HCT116 (cell line): ENCODE measurements at regions not wholly inside any gene's neighbourhood (a gene's known extent, or its start where the extent isn't known, plus 50 kb on each side); places are given as distances from the start of the nearest gene placed in this dataset.
"Not testable (repeated sequence)": the region's sequence is repeated elsewhere in the genome, so short reads cannot be mapped to it uniquely, and the experiment has no call there.

Experiments
- ATAC-seq: fragments of 200-7000 bp; cut with Tn5 transposase; 2 replicates; pipeline ENCODE4 v1.9.1; 2020; ENCODE audit warnings: mild to moderate bottlenecking, moderate library complexity
- BruUV-seq: library from RNA; stranded (reverse); fragments of 400-500 nt; replicated peaks from 2 replicates; lab custom pipeline; 2021; lab: Mats Ljungman, UMichigan
- CTCF ChIA-PET: fragments of 300-600 bp; sonication (Branson Sonifier 250); formaldehyde crosslinking; loops from one replicate; lab custom pipeline; 2021; ENCODE audit warnings: antibody characterized with exemption; lab: Charles Lee
- POLR2A ChIA-PET: fragments of 300-600, 350-600 bp; sonication (Branson Sonifier 250); formaldehyde crosslinking; loops from one replicate; lab custom pipeline; 2021; ENCODE audit warnings: antibody characterized with exemption; lab: Charles Lee
- RAD21 ChIA-PET, 2 experiments: fragments of 300-600 bp; sonication (Branson Sonifier 250); formaldehyde crosslinking; loops; one replicate each; lab custom pipeline; 2023; ENCODE audit warnings: low total read pairs in 2 of 2; ENCODE audit not compliant: uncharacterized antibody in 2 of 2, unreplicated experiment in 2 of 2, low non-redundant PET in 1 of 2; lab: Charles Lee
- DNase-seq: peaks from one replicate; pipeline ENCODE4 v3.0.0-alpha.2; 2010; ENCODE audit warnings: low read depth, low spot score
- H2AFZ ChIP-seq: fragments of 200-600 bp; shearing (Covaris generic), sonication (generic); 2 replicates; pipeline ENCODE4 v1.6.1; 2017; ENCODE audit warnings: low read depth, mixed run types, mixed read lengths, antibody characterized with exemption, low read length; ENCODE audit not compliant: poor library complexity, severe bottlenecking
- H3K27ac ChIP-seq: 2 replicates; pipeline ENCODE4 v1.5.1; 2012; ENCODE audit warnings: low read depth, low read length
- H3K27me3 ChIP-seq: fragments of 200-600 bp; sonication (generic); 2 replicates; pipeline ENCODE4 v1.6.1; 2016; ENCODE audit warnings: mixed run types, low read length, mixed read lengths; ENCODE audit not compliant: insufficient read depth
- H3K36me3 ChIP-seq, 2 experiments: fragments of 200-500 bp in 1 of 2; fragments of 200-600 bp in 1 of 2; sonication (Bioruptor generic) in 1 of 2; sonication (generic) in 1 of 2; 2 replicates each; pipeline versions ENCODE4 v1.5.1 to v1.6.1; 2014 to 2016; ENCODE audit warnings: low read length in 2 of 2, inconsistent platforms in 1 of 2, mixed read lengths in 1 of 2, mixed run types in 1 of 2; ENCODE audit not compliant: insufficient read depth in 2 of 2, control insufficient read depth in 1 of 2
- H3K4me1 ChIP-seq, 2 experiments: fragments of 200-600 bp in 1 of 2; sonication (generic) in 1 of 2; 2 replicates each; pipeline versions ENCODE4 v1.5.1 to v1.6.1; 2012 to 2017; ENCODE audit warnings: low read length in 2 of 2, inconsistent platforms in 1 of 2, mild to moderate bottlenecking in 1 of 2, mixed read lengths in 1 of 2, mixed run types in 1 of 2, moderate library complexity in 1 of 2; ENCODE audit not compliant: insufficient read depth in 2 of 2, control insufficient read depth in 1 of 2
- H3K4me2 ChIP-seq: fragments of 200-600 bp; sonication (generic); 2 replicates; pipeline ENCODE4 v1.6.1; 2017; ENCODE audit warnings: mixed run types, low read length, mixed read lengths
- H3K4me3 ChIP-seq, 2 experiments: fragments of 200-600 bp in 1 of 2; sonication (generic) in 1 of 2; replicated peaks in 1 of 2; 2 replicates each; pipeline ENCODE4 v1.5.1; 2011 to 2016; ENCODE audit warnings: low read length in 2 of 2, control low read depth in 1 of 2, low read depth in 1 of 2, mild to moderate bottlenecking in 1 of 2, mixed read lengths in 1 of 2, mixed run types in 1 of 2
- H3K79me2 ChIP-seq: fragments of 200-600 bp; sonication (generic); 2 replicates; pipeline ENCODE4 v1.6.1; 2017; ENCODE audit warnings: mild to moderate bottlenecking, mixed run types, low read length, moderate library complexity, mixed read lengths; ENCODE audit not compliant: insufficient read depth
- H3K9ac ChIP-seq: fragments of 200-600 bp; sonication (generic); 2 replicates; pipeline ENCODE4 v1.6.1; 2016; ENCODE audit warnings: low read length, mixed read lengths
- H3K9me2 ChIP-seq: fragments of 200-600 bp; sonication (generic), shearing (Covaris generic); 2 replicates; pipeline ENCODE4 v1.6.1; 2017; ENCODE audit warnings: mixed run types, mild to moderate bottlenecking, moderate library complexity; ENCODE audit not compliant: insufficient read depth
- H3K9me3 ChIP-seq, 2 experiments: fragments of 200-500 bp in 1 of 2; fragments of 200-600 bp in 1 of 2; sonication (Bioruptor generic) in 1 of 2; sonication (generic) in 1 of 2; 2 replicates each; pipeline ENCODE4 v1.6.1; 2014 to 2017; ENCODE audit warnings: low read length in 2 of 2, mixed read lengths in 2 of 2, inconsistent platforms in 1 of 2, low read depth in 1 of 2, mild to moderate bottlenecking in 1 of 2, mixed run types in 1 of 2, moderate library complexity in 1 of 2; ENCODE audit not compliant: control insufficient read depth in 1 of 2, insufficient read depth in 1 of 2
- H4K20me1 ChIP-seq: fragments of 200-600 bp; sonication (generic), shearing (Covaris generic); 2 replicates; pipeline ENCODE4 v1.6.1; 2017; ENCODE audit warnings: mixed run types, mild to moderate bottlenecking, moderate library complexity; ENCODE audit not compliant: insufficient read depth
- CBX3 ChIP-seq: IDR thresholded peaks from 2 replicates; pipeline ENCODE4 v1.6.1; 2012; ENCODE audit warnings: low read depth
- CEBPB ChIP-seq: IDR thresholded peaks from 2 replicates; pipeline ENCODE4 v1.6.1; 2012; ENCODE audit warnings: low read depth
- EGR1 ChIP-seq: IDR thresholded peaks from 2 replicates; pipeline ENCODE4 v1.6.1; 2012; ENCODE audit warnings: low read depth
- ELF1 ChIP-seq: IDR thresholded peaks from 2 replicates; pipeline ENCODE4 v1.6.1; 2012; ENCODE audit warnings: low read depth, borderline replicate concordance
- EZH2 ChIP-seq: fragments of 200-600 bp; sonication (generic); IDR thresholded peaks from 2 replicates; pipeline ENCODE4 v1.6.1; 2017; ENCODE audit warnings: antibody characterized with exemption, mixed run types
- EZH2phosphoT487 ChIP-seq: fragments of 200-600 bp; IDR thresholded peaks from 2 replicates; pipeline ENCODE4 v1.6.1; 2018; ENCODE audit warnings: antibody characterized with exemption, borderline replicate concordance
- FOSL1 ChIP-seq: IDR thresholded peaks from 2 replicates; pipeline ENCODE4 v1.6.1; 2012; ENCODE audit warnings: low read depth
- POLR2A ChIP-seq: IDR thresholded peaks from 2 replicates; pipeline ENCODE4 v1.7.0; 2011; ENCODE audit warnings: borderline replicate concordance; ENCODE audit not compliant: insufficient read depth, insufficient read length; ENCODE audit errors: extremely low read depth
- POLR2AphosphoS5 ChIP-seq: IDR thresholded peaks from 2 replicates; pipeline ENCODE4 v1.6.1; 2011; ENCODE audit warnings: mild to moderate bottlenecking, low read depth, low read length, moderate library complexity
- RAD21 ChIP-seq: IDR thresholded peaks from 2 replicates; pipeline ENCODE4 v1.6.1; 2012; ENCODE audit warnings: low read depth, mild to moderate bottlenecking
- SRF ChIP-seq: IDR thresholded peaks from 2 replicates; pipeline ENCODE4 v1.6.1; 2012; ENCODE audit warnings: low read depth
- TCF7L2 ChIP-seq: IDR thresholded peaks from 2 replicates; pipeline ENCODE4 v1.7.0; 2011; ENCODE audit warnings: borderline replicate concordance, inconsistent platforms; ENCODE audit not compliant: insufficient read depth, insufficient read length; ENCODE audit errors: extremely low read depth
- YY1 ChIP-seq: IDR thresholded peaks from 2 replicates; pipeline ENCODE4 v1.6.1; 2011; ENCODE audit warnings: low read length, low read depth, moderate library complexity, mild to moderate bottlenecking; ENCODE audit not compliant: insufficient replicate concordance; ENCODE audit errors: extremely low read depth
- ZFX ChIP-seq: fragments of 450-650 bp; IDR thresholded peaks from 2 replicates; pipeline ENCODE4 v1.6.1; 2017
- ZNF274 ChIP-seq: fragments of 200-500 bp; sonication (Bioruptor generic); IDR thresholded peaks from 2 replicates; pipeline ENCODE4 v1.6.1; 2014; ENCODE audit warnings: mild to moderate bottlenecking, low read depth, low read length, inconsistent platforms
- intact Hi-C: fragments of 100-400 bp; cut with micrococcal nuclease; formaldehyde crosslinking; loops from 2 replicates; pipeline ENCODE4 v1.10.0; 2022
- TF ChIP-seq, protein P1 (sequence below): IDR thresholded peaks from 2 replicates; pipeline ENCODE4 v1.6.1; 2012
- TF ChIP-seq, protein P2 (sequence below): IDR thresholded peaks from 2 replicates; pipeline ENCODE4 v1.6.1; 2012

DNA sequence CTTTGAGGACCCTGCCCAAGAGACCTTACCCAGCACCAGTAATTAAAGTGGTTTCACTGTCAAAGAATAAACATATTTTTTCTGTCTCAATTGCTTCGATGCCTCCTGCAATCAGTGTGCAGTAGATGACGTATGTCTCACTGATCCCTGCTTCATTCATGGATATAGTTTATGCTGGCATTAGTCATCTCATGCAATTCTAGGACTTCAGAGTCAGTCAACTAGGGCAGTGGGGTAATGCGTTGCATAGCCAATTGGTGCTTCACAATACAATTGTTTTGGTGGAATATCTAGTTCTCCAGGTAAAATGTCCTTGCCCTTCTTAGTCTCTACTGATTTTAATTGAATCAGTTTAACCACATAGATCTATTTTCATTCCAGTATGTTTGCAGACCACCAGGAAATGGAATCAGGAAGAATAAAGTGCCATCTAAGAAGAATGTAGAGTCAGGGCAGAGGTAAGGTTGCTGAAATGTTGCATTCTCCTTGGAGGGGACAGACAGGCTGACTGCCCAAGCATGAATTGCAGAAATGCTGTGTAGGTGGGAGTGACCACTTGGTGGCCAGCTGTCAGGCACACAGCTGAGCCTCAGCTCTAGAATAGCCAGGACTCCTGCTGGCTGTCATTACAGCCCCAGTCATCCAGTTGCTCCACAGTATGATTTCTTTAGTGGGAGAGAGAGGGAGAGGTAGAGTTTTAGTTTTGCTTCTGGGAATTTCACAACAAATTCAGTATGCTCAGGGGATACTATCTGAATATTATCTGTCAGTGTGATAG lies 73.5 kb upstream of the MEGF10 start:
- H3K4me3 ChIP-seq = no peak overlapping the region
- CTCF ChIA-PET = no interaction called here
- H4K20me1 ChIP-seq = no peaks in the 10 kb centered on the region
- H3K36me3 ChIP-seq = no peaks in the 10 kb centered on the region
- ATAC-seq (no peak), DNase-seq (no peak)
- no peak overlapping the region for H2AFZ ChIP-seq
- RAD21 ChIA-PET = no interaction called here
- POLR2A ChIA-PET = no interaction called here
- no peak for TF ChIP-seq FOSL1
- no peak for TF ChIP-seq SRF
- no peak for TF ChIP-seq EGR1
- no peak for TF ChIP-seq ELF1
- TF ChIP-seq, protein P1, sequence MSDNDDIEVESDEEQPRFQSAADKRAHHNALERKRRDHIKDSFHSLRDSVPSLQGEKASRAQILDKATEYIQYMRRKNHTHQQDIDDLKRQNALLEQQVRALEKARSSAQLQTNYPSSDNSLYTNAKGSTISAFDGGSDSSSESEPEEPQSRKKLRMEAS = no peak
- no peak for TF ChIP-seq ZFX
- TF ChIP-seq, protein P2, sequence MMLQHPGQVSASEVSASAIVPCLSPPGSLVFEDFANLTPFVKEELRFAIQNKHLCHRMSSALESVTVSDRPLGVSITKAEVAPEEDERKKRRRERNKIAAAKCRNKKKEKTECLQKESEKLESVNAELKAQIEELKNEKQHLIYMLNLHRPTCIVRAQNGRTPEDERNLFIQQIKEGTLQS = no peak
- TF ChIP-seq EZH2 = no peak
- no peak for TF ChIP-seq EZH2phosphoT487
- TF ChIP-seq YY1 = no peak
- TF ChIP-seq CBX3 = no peak
- TF ChIP-seq POLR2AphosphoS5 = no peak
- TF ChIP-seq TCF7L2 = no peak
- TF ChIP-seq POLR2A = no peak
- TF ChIP-seq CEBPB = no peak
- no peak for TF ChIP-seq RAD21
- no peak for TF ChIP-seq ZNF274
- no peak overlapping the region for H3K9ac ChIP-seq
- no peaks in the 10 kb centered on the region for H3K27me3 ChIP-seq
- no peaks in the 10 kb centered on the region for H3K4me1 ChIP-seq
- no peaks in the 10 kb centered on the region for H3K9me2 ChIP-seq
- no peaks in the 10 kb centered on the region for H3K79me2 ChIP-seq
- H3K27ac ChIP-seq = no peak overlapping the region
- no peaks in the 10 kb centered on the region for H3K9me3 ChIP-seq
- no TSS peak for BruUV-seq
- H3K4me2 ChIP-seq = no peak overlapping the region
- intact Hi-C loops = no loop called here

DNA sequence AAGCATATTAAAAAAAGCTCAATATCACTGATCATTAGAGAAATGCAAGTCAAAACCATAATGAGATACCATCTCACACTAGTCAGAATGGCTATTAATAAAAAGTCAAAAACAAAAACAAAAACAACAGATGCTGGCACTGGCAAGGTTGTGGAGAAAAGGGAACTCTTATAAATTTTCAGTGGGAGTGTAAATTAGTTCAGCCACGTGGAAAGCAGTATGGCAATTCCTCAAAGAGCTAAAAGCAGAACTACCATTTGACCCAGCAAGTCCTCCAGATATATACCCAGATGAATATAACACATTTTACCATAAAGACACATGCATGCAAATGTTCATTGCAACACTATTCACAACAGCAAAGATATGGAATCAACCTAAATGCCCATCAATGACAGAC lies 68.7 kb upstream of the MEGF10 start:
- BruUV-seq, H3K9ac ChIP-seq: not testable (repeated sequence)

DNA sequence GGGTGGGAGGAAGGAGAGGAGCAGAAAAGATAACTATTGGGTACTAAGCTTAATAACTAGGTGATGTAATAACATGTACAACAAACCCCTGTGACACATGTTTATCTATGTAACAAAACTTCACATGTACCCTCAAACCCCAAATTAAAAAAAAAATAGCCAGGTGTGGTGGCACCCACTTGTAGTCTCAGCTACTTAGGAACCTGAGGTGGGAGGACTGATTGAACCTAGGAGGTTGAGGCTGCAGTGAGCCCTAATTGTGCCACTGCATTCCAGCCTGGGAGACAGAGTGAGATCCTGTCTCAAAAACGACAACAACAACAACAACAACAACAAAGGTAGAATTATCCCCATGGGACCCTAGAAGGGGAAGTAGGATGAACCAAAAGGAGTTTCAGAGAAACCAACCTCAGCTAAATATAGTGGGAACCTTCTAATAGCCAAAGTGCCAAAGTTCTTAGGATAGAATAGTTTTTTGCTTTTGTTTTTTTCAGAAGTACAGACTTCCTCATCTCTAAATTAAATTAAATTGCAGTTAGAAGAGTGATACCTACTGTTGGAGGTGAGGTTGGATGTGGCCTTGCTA lies 67.9 kb upstream of the MEGF10 start:
- H3K79me2 ChIP-seq, H3K9ac ChIP-seq, H2AFZ ChIP-seq, H4K20me1 ChIP-seq, H3K9me3 ChIP-seq, ATAC-seq, H3K27ac ChIP-seq, POLR2A ChIA-PET, H3K27me3 ChIP-seq, BruUV-seq, H3K36me3 ChIP-seq, H3K4me2 ChIP-seq, RAD21 ChIA-PET, intact Hi-C loops, CTCF ChIA-PET, H3K4me3 ChIP-seq, H3K4me1 ChIP-seq, H3K9me2 ChIP-seq, DNase-seq: not testable (repeated sequence)

More for the DNA sequence above, 68.7 kb upstream of the MEGF10 start:
- H3K79me2 ChIP-seq, intact Hi-C loops, H3K4me3 ChIP-seq, H4K20me1 ChIP-seq, H3K9me2 ChIP-seq, ATAC-seq, POLR2A ChIA-PET, H3K9me3 ChIP-seq, H3K36me3 ChIP-seq, H3K27ac ChIP-seq, DNase-seq, H3K4me2 ChIP-seq, H2AFZ ChIP-seq, H3K4me1 ChIP-seq, RAD21 ChIA-PET, H3K27me3 ChIP-seq, CTCF ChIA-PET: not testable (repeated sequence)
